ENCODE measurements at regions not wholly inside any gene's neighbourhood (a gene's known extent, or its start where the extent isn't known, plus 50 kb on each side); places are given as distances from the start of the nearest gene placed in this dataset.

GRCh38 chrX:142149919-142150318 is 55.2 kb downstream of the MAGEC2 start:
- no peak for DNase-seq (ENCODE audit: low read depth)
- no peak overlapping the region for H3K4me3 ChIP-seq (ENCODE audit: low read depth, low read length)
- TF ChIP-seq CTCF (IDR thresholded peaks at IDR 0.05; ENCODE audit: insufficient read depth, low read length), result no peak

- TF ChIP-seq CTCF (IDR thresholded peaks at IDR 0.05; ENCODE audit: insufficient read depth, low read length), result no peak
- no peak overlapping the region for H3K4me3 ChIP-seq (ENCODE audit: low read depth, low read length)
- DNase-seq (ENCODE audit: low read depth), result no peak
Observed at GRCh38 chrX:142134533-142134932, 70.6 kb downstream of the MAGEC2 start.

GRCh38 chrX:142096253-142096652 is 108.8 kb downstream of the MAGEC2 start:
- TF ChIP-seq CTCF (IDR thresholded peaks at IDR 0.05; ENCODE audit: insufficient read depth, low read length), result no peak
- H3K4me3 ChIP-seq (ENCODE audit: low read depth, low read length), result no peak overlapping the region
- no peak for DNase-seq (ENCODE audit: low read depth)

- H3K4me3 ChIP-seq (ENCODE audit: low read depth, low read length), result no peak overlapping the region
- TF ChIP-seq CTCF (IDR thresholded peaks at IDR 0.05; ENCODE audit: insufficient read depth, low read length), result no peak
- DNase-seq (ENCODE audit: low read depth), result no peak
Observed at GRCh38 chrX:142095651-142096245, 109.3 kb downstream of the MAGEC2 start.

GRCh38 chrX:142089193-142089592 is 115.9 kb downstream of the MAGEC2 start:
- peak; percentile 20 for TF ChIP-seq CTCF (IDR thresholded peaks at IDR 0.05; ENCODE audit: insufficient read depth, low read length)
- peak; percentile 4 for DNase-seq (ENCODE audit: low read depth)
- H3K4me3 ChIP-seq (ENCODE audit: low read depth, low read length), result no peak overlapping the region

- no peak for TF ChIP-seq CTCF (IDR thresholded peaks at IDR 0.05; ENCODE audit: insufficient read depth, low read length)
- no peak overlapping the region for H3K4me3 ChIP-seq (ENCODE audit: low read depth, low read length)
- DNase-seq (ENCODE audit: low read depth), result no peak
Observed at GRCh38 chrX:142084611-142085010, 120.5 kb downstream of the MAGEC2 start.

GRCh38 chrX:142076633-142077032 is 128.5 kb downstream of the MAGEC2 start:
- DNase-seq (ENCODE audit: low read depth), result no peak
- no peak for TF ChIP-seq CTCF (IDR thresholded peaks at IDR 0.05; ENCODE audit: insufficient read depth, low read length)
- no peak overlapping the region for H3K4me3 ChIP-seq (ENCODE audit: low read depth, low read length)

Data from fibroblast of the aortic adventitia (primary cell).